Mucosa of descending colon (tissue), 3 donors: ENCODE measurements at regions not wholly inside any gene's neighbourhood (a gene's known extent, or its start where the extent isn't known, plus 50 kb on each side); places are given as distances from the start of the nearest gene placed in this dataset.

Experiments
- ATAC-seq: fragments of 200-7000 bp; cut with Tn5 transposase; one replicate; pipeline ENCODE4 v1.9.1; 2020; ENCODE audit warnings: mild to moderate bottlenecking, moderate library complexity
- DNase-seq, 3 donors: peaks; one replicate each; pipeline ENCODE4 v3.0.0-alpha.2; 2020
- H3K36me3 ChIP-seq: fragments of 200-600 bp; one replicate; pipeline ENCODE4 v1.8.0; 2021; ENCODE audit warnings: low read depth, mild to moderate bottlenecking
- H3K4me1 ChIP-seq: fragments of 200-600 bp; one replicate; pipeline ENCODE4 v1.8.0; 2021; ENCODE audit warnings: low read depth, mild to moderate bottlenecking
- H3K4me3 ChIP-seq: fragments of 200-600 bp; one replicate; pipeline ENCODE4 v1.8.0; 2021; ENCODE audit warnings: mild to moderate bottlenecking
- H3K9me3 ChIP-seq: fragments of 200-600 bp; one replicate; pipeline ENCODE4 v1.8.0; 2021; ENCODE audit warnings: mild to moderate bottlenecking
- intact Hi-C, 2 donors: fragments of 100-400 bp; cut with DNase I in 1 of 2; cut with micrococcal nuclease in 1 of 2; formaldehyde crosslinking; loops; one replicate each; pipeline versions ENCODE4 v1.11.0 to v1.11.1; 2022; cut with DNase I, micrococcal nuclease
- TF ChIP-seq, protein P1 (sequence below): fragments of 200-600 bp; IDR thresholded peaks from one replicate; pipeline ENCODE4 v1.8.0; 2022; ENCODE audit warnings: antibody characterized with exemption, mild to moderate bottlenecking
- donor health status: DM: no; HTN: no; CAD: no; lungs with moderate emphysema.
- donor health status: DM: no; HTN: no; CAD: no.
- donor health status: DM: no; HTN: yes; CAD: no.

DNA sequence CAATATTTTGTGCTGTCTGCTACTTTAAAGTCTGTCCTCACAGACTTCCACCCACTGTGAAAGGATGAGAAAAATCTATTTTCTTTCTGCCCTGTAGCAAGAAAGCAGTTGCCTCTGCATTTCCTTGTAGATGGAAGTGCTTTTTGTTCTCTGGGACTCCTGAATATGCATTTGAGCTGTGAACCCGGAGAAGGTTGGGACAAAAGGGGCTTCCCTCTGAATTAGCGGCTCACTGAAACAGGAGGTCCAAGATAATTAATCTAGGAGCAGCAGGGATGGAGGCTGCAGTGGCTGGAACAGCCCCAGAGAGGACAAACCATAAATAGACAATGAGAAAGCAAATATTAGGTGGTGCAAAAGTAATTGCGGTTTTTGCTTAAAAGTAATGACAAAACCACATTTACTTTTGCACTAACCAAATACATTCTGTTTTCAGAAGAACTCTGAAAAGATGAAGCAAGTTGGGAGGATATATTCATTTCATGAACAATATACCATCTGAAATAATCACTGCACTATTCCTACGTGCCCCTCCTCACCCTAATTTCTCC lies 143.4 kb upstream of the KBTBD8 start:
- TF ChIP-seq, protein P1, sequence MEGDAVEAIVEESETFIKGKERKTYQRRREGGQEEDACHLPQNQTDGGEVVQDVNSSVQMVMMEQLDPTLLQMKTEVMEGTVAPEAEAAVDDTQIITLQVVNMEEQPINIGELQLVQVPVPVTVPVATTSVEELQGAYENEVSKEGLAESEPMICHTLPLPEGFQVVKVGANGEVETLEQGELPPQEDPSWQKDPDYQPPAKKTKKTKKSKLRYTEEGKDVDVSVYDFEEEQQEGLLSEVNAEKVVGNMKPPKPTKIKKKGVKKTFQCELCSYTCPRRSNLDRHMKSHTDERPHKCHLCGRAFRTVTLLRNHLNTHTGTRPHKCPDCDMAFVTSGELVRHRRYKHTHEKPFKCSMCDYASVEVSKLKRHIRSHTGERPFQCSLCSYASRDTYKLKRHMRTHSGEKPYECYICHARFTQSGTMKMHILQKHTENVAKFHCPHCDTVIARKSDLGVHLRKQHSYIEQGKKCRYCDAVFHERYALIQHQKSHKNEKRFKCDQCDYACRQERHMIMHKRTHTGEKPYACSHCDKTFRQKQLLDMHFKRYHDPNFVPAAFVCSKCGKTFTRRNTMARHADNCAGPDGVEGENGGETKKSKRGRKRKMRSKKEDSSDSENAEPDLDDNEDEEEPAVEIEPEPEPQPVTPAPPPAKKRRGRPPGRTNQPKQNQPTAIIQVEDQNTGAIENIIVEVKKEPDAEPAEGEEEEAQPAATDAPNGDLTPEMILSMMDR = no peak
- Histone ChIP-seq H3K9me3 (no peaks in the 10 kb centered on the region), H3K36me3 (no peaks in the 10 kb centered on the region), H3K4me1 (no peaks in the 10 kb centered on the region), H3K4me3 (no peak overlapping the region)
- intact Hi-C loops = no loop called here
- ATAC-seq (no peak), DNase-seq (no peak)

GRCh38 chr3:66856533-66856932 lies 141.6 kb upstream of the KBTBD8 start:
- H3K4me1 ChIP-seq = no peaks in the 10 kb centered on the region
- DNase-seq (no peak), ATAC-seq (no peak)
- intact Hi-C loops = no loop called here
- H3K9me3 ChIP-seq = no peaks in the 10 kb centered on the region
- no peaks in the 10 kb centered on the region for H3K36me3 ChIP-seq
- H3K4me3 ChIP-seq = no peak overlapping the region
- TF ChIP-seq, protein P1 = no peak

GRCh38 chr3:66858656-66859381 lies 139.3 kb upstream of the KBTBD8 start:
- H3K4me1 ChIP-seq = no peaks in the 10 kb centered on the region
- no peak for DNase-seq
- no peak for ATAC-seq
- no peak overlapping the region for H3K4me3 ChIP-seq
- no peaks in the 10 kb centered on the region for H3K36me3 ChIP-seq
- TF ChIP-seq, protein P1 = no peak
- intact Hi-C loops = no loop called here
- H3K9me3 ChIP-seq = no peaks in the 10 kb centered on the region

GRCh38 chr3:66860771-66861170 lies 137.3 kb upstream of the KBTBD8 start:
- no peak for DNase-seq
- no peaks in the 10 kb centered on the region for H3K36me3 ChIP-seq
- intact Hi-C loops = no loop called here
- TF ChIP-seq, protein P1 = no peak
- no peak for ATAC-seq
- no peaks in the 10 kb centered on the region for H3K4me1 ChIP-seq
- no peaks in the 10 kb centered on the region for H3K9me3 ChIP-seq
- no peak overlapping the region for H3K4me3 ChIP-seq

GRCh38 chr3:66863205-66864111 lies 134.6 kb upstream of the KBTBD8 start:
- TF ChIP-seq, protein P1 = no peak
- DNase-seq = no peak
- intact Hi-C loops = no loop called here
- H3K4me1 ChIP-seq = no peaks in the 10 kb centered on the region
- H3K4me3 ChIP-seq = no peak overlapping the region
- no peak for ATAC-seq
- H3K36me3 ChIP-seq = no peaks in the 10 kb centered on the region
- H3K9me3 ChIP-seq = no peaks in the 10 kb centered on the region
